ENCODE measurements at regions not wholly inside any gene's neighbourhood (a gene's known extent, or its start where the extent isn't known, plus 50 kb on each side); places are given as distances from the start of the nearest gene placed in this dataset.
"Not testable (repeated sequence)": the region's sequence is repeated elsewhere in the genome, so short reads cannot be mapped to it uniquely, and the experiment has no call there.

- DNase-seq = no peak
These were observed 1554.0 kb upstream of the PCDH10 start for GRCh38 chr4:131595140-131595539.

GRCh38 chr4:131603705-131604104 lies 1545.4 kb upstream of the PCDH10 start:
- no peak for DNase-seq

- no peak for DNase-seq
These were observed 1540.1 kb upstream of the PCDH10 start for GRCh38 chr4:131609039-131609438.

- not testable (repeated sequence) for DNase-seq
These were observed 1538.6 kb upstream of the PCDH10 start for GRCh38 chr4:131610517-131610916.

GRCh38 chr4:131613086-131613823 lies 1535.8 kb upstream of the PCDH10 start:
- no peak for DNase-seq

GRCh38 chr4:131613824-131614216 lies 1535.3 kb upstream of the PCDH10 start:
- no peak for DNase-seq

- DNase-seq = no peak
These were observed 1516.2 kb upstream of the PCDH10 start for GRCh38 chr4:131632877-131633276.

GRCh38 chr4:131635191-131635590 lies 1513.9 kb upstream of the PCDH10 start:
- no peak for DNase-seq

GRCh38 chr4:131638781-131639180 lies 1510.3 kb upstream of the PCDH10 start:
- DNase-seq = no peak

GRCh38 chr4:131644619-131645018 lies 1504.5 kb upstream of the PCDH10 start:
- DNase-seq = no peak

GRCh38 chr4:131649227-131649626 lies 1499.9 kb upstream of the PCDH10 start:
- no peak for DNase-seq

- DNase-seq = no peak
These were observed 1498.1 kb upstream of the PCDH10 start for GRCh38 chr4:131650951-131651350.

GRCh38 chr4:131683314-131683713 lies 1465.8 kb upstream of the PCDH10 start:
- DNase-seq = not testable (repeated sequence)

- no peak for DNase-seq
These were observed 1427.2 kb upstream of the PCDH10 start for GRCh38 chr4:131721883-131722282.

- DNase-seq = not testable (repeated sequence)
These were observed 1426.0 kb upstream of the PCDH10 start for GRCh38 chr4:131723069-131723468.

GRCh38 chr4:131724847-131725246 lies 1424.2 kb upstream of the PCDH10 start:
- peak; percentile 63 for DNase-seq

GRCh38 chr4:131725521-131725920 lies 1423.6 kb upstream of the PCDH10 start:
- not testable (repeated sequence) for DNase-seq

- not testable (repeated sequence) for DNase-seq
These were observed 1422.2 kb upstream of the PCDH10 start for GRCh38 chr4:131726940-131727339.

- not testable (repeated sequence) for DNase-seq
These were observed 1421.7 kb upstream of the PCDH10 start for GRCh38 chr4:131727418-131727817.

GRCh38 chr4:131729205-131729604 lies 1419.9 kb upstream of the PCDH10 start:
- not testable (repeated sequence) for DNase-seq

GRCh38 chr4:131729716-131730398 lies 1419.2 kb upstream of the PCDH10 start:
- DNase-seq = not testable (repeated sequence)

GRCh38 chr4:131730574-131730973 lies 1418.5 kb upstream of the PCDH10 start:
- DNase-seq = not testable (repeated sequence)

GRCh38 chr4:131732034-131732630 lies 1417.0 kb upstream of the PCDH10 start:
- not testable (repeated sequence) for DNase-seq

- not testable (repeated sequence) for DNase-seq
These were observed 1414.8 kb upstream of the PCDH10 start for GRCh38 chr4:131734321-131734720.

Measured in CD4-positive, alpha-beta T cell treated with Interleukin-21 for 1 hour (primary cell).